ENCODE measurements at regions not wholly inside any gene's neighbourhood (a gene's known extent, or its start where the extent isn't known, plus 50 kb on each side); places are given as distances from the start of the nearest gene placed in this dataset.

DNA sequence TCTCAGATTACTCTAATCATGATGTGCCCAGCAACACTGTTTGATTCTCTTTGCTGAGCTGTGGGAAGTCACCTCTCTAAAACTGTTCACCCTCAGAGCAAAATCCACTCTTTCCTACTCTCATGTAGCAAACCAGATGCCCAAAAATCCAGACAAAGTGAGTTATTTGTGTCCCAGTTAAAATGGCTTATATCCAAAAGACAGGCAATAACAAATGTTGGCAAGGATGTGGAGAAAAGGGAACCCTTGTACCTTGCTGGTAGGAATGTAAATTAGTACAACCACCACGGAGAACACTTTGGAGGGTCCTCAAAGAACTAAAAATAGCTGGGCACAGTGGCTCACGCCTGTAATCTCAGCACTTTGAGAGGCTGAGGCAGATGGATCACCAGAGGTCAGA, 384.0 kb downstream of the HHIPL2 start:
- Mint-ChIP-seq H3K36me3 (ENCODE audit: insufficient read depth, unreplicated experiment) (no peaks in the 10 kb centered on the region), H3K9me3 (ENCODE audit: low read depth, unreplicated experiment) (no peaks in the 10 kb centered on the region), H3K4me3 (ENCODE audit: low read depth, unreplicated experiment) (no peak overlapping the region), H3K27ac (ENCODE audit: unreplicated experiment) (no peak overlapping the region), H3K27me3 (ENCODE audit: unreplicated experiment) (no peaks in the 10 kb centered on the region), H3K4me1 (ENCODE audit: low read depth, unreplicated experiment) (no peaks in the 10 kb centered on the region)
- DNase-seq = no peak
- no peak for TF ChIP-seq CTCF (IDR thresholded peaks at IDR 0.05; ENCODE audit: unreplicated experiment)
- CTCF ChIA-PET = no interaction called here
- no TSS peak for BruUV-seq (replicated peaks)
- intact Hi-C loops (cut with micrococcal nuclease; ENCODE audit: unreplicated experiment) = no loop called here

- no peaks in the 10 kb centered on the region for H3K4me1 Mint-ChIP-seq (ENCODE audit: low read depth, unreplicated experiment)
- H3K4me3 Mint-ChIP-seq (ENCODE audit: low read depth, unreplicated experiment) = no peak overlapping the region
- no peaks in the 10 kb centered on the region for H3K27me3 Mint-ChIP-seq (ENCODE audit: unreplicated experiment)
- H3K9me3 Mint-ChIP-seq (ENCODE audit: low read depth, unreplicated experiment) = peaks cover 7% of the 10 kb centered on the region
- intact Hi-C loops (cut with micrococcal nuclease; ENCODE audit: unreplicated experiment) = no loop called here
- no peaks in the 10 kb centered on the region for H3K36me3 Mint-ChIP-seq (ENCODE audit: insufficient read depth, unreplicated experiment)
- TF ChIP-seq CTCF (IDR thresholded peaks at IDR 0.05; ENCODE audit: unreplicated experiment) = no peak
- no TSS peak for BruUV-seq (replicated peaks)
- CTCF ChIA-PET = no interaction called here
- no peak overlapping the region for H3K27ac Mint-ChIP-seq (ENCODE audit: unreplicated experiment)
- no peak for DNase-seq
Observed at GRCh38 chr1:222161676-222162075, 386.2 kb downstream of the HHIPL2 start.

DNA sequence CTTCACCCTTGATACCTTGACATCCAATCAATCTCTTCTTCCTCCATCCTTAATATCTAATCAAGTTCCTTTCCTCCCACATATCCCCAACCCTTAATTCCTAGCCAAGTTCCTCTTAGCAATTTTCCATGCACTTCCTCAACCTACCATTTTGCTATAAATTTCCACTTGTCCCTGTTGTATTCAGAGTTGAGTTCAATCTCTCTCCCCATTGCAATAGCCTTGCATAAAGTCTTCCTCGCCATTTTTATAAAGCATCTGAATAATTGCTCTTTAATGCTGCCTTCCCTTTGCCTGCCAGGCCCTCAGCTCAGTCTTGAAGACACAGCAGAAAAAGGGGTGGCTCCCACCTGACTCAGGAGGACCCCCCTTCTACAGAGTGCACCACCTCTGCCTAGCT, 390.3 kb downstream of the HHIPL2 start:
- Mint-ChIP-seq H3K4me3 (ENCODE audit: low read depth, unreplicated experiment) (no peak overlapping the region), H3K27me3 (ENCODE audit: unreplicated experiment) (peaks cover 13% of the 10 kb centered on the region), H3K9me3 (ENCODE audit: low read depth, unreplicated experiment) (peaks cover 7% of the 10 kb centered on the region), H3K27ac (ENCODE audit: unreplicated experiment) (no peak overlapping the region), H3K36me3 (ENCODE audit: insufficient read depth, unreplicated experiment) (no peaks in the 10 kb centered on the region), H3K4me1 (ENCODE audit: low read depth, unreplicated experiment) (no peaks in the 10 kb centered on the region)
- CTCF ChIA-PET = interaction anchor here (0.6 kb wide), 1 partner anchor 473 kb away, joined by 3 read pairs; no protein-coding TSS in a partner anchor
- intact Hi-C loops (cut with micrococcal nuclease; ENCODE audit: unreplicated experiment) = no loop called here
- no peak for TF ChIP-seq CTCF (IDR thresholded peaks at IDR 0.05; ENCODE audit: unreplicated experiment)
- no TSS peak for BruUV-seq (replicated peaks)
- no peak for DNase-seq

GRCh38 chr1:222140206-222140605, 398.3 kb upstream of the DUSP10 start:
- H3K36me3 Mint-ChIP-seq (ENCODE audit: insufficient read depth, unreplicated experiment) = no peaks in the 10 kb centered on the region
- H3K4me1 Mint-ChIP-seq (ENCODE audit: low read depth, unreplicated experiment) = no peaks in the 10 kb centered on the region
- intact Hi-C loops (cut with micrococcal nuclease; ENCODE audit: unreplicated experiment) = no loop called here
- no TSS peak for BruUV-seq (replicated peaks)
- CTCF ChIA-PET = no interaction called here
- no peaks in the 10 kb centered on the region for H3K27me3 Mint-ChIP-seq (ENCODE audit: unreplicated experiment)
- TF ChIP-seq CTCF (IDR thresholded peaks at IDR 0.05; ENCODE audit: unreplicated experiment) = no peak
- no peak overlapping the region for H3K27ac Mint-ChIP-seq (ENCODE audit: unreplicated experiment)
- no peaks in the 10 kb centered on the region for H3K9me3 Mint-ChIP-seq (ENCODE audit: low read depth, unreplicated experiment)
- no peak overlapping the region for H3K4me3 Mint-ChIP-seq (ENCODE audit: low read depth, unreplicated experiment)
- no peak for DNase-seq

DNA sequence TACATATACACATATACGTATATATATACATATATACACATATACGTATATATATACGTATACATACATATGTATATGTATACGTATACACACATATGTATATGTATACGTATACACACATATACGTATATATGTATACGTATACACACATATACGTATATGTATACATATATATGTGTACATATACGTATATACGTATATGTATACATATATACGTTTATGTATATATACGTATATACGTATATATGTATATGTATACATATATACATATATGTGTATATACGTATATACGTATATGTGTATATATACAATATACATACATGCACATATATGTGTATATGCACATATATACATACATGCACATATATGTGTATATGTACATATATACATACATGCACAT, 396.2 kb upstream of the DUSP10 start:
- no peak for DNase-seq
- CTCF ChIA-PET = no interaction called here
- TF ChIP-seq CTCF (IDR thresholded peaks at IDR 0.05; ENCODE audit: unreplicated experiment) = no peak
- Mint-ChIP-seq H3K4me1 (ENCODE audit: low read depth, unreplicated experiment) (no peaks in the 10 kb centered on the region), H3K36me3 (ENCODE audit: insufficient read depth, unreplicated experiment) (no peaks in the 10 kb centered on the region), H3K27me3 (ENCODE audit: unreplicated experiment) (no peaks in the 10 kb centered on the region), H3K9me3 (ENCODE audit: low read depth, unreplicated experiment) (no peaks in the 10 kb centered on the region), H3K4me3 (ENCODE audit: low read depth, unreplicated experiment) (no peak overlapping the region), H3K27ac (ENCODE audit: unreplicated experiment) (no peak overlapping the region)
- no TSS peak for BruUV-seq (replicated peaks)
- intact Hi-C loops (cut with micrococcal nuclease; ENCODE audit: unreplicated experiment) = no loop called here

All from Calu3 (cell line).